IMR-90 (cell line): ENCODE measurements at regions not wholly inside any gene's neighbourhood (a gene's known extent, or its start where the extent isn't known, plus 50 kb on each side); places are given as distances from the start of the nearest gene placed in this dataset.

Experiments
- ATAC-seq: fragments of 200-7000 bp; cut with Tn5 transposase; 2 replicates; pipeline ENCODE4 v1.9.1; 2020; ENCODE audit warnings: low read depth, mild to moderate bottlenecking, moderate library complexity
- BruUV-seq: library from RNA; stranded (reverse); fragments of 400-500 nt; replicated peaks from 2 replicates; lab custom pipeline; 2021; lab: Mats Ljungman, UMichigan
- CTCF ChIA-PET: fragments of 300-600 bp; formaldehyde crosslinking; extraction: SDS; loops from one replicate; lab custom pipeline; 2021; ENCODE audit warnings: antibody characterized with exemption; lab: Yijun Ruan, JAX
- POLR2A ChIA-PET: fragments of 300-600 bp; sonication (Branson Sonifier 250); formaldehyde crosslinking; loops from one replicate; lab custom pipeline; 2022; ENCODE audit warnings: antibody characterized with exemption; ENCODE audit not compliant: unreplicated experiment; lab: Charles Lee
- DNase-seq: peaks from one replicate; pipeline ENCODE4 v3.0.0; 2013
- H2AFZ ChIP-seq: replicated peaks from 2 replicates; pipeline ENCODE3; 2013; ENCODE audit warnings: low read length, mild to moderate bottlenecking; ENCODE audit not compliant: poor library complexity
- H2AK5ac ChIP-seq: 2 replicates; pipeline ENCODE4 v1.6.1; 2013; ENCODE audit warnings: low read depth, low read length, inconsistent platforms
- H2AK9ac ChIP-seq: replicated peaks from 2 replicates; pipeline ENCODE3; 2013; ENCODE audit warnings: mild to moderate bottlenecking, low read depth, low read length, moderate library complexity; ENCODE audit not compliant: poor library complexity
- H2BK120ac ChIP-seq: 2 replicates; pipeline ENCODE4 v1.6.1; 2013; ENCODE audit warnings: low read depth, low read length, inconsistent platforms
- H2BK15ac ChIP-seq: 3 replicates; pipeline ENCODE4 v1.6.1; 2013; ENCODE audit warnings: low read depth, low read length, inconsistent platforms
- H2BK20ac ChIP-seq: 2 replicates; pipeline ENCODE4 v1.6.1; 2013; ENCODE audit warnings: low read depth, mild to moderate bottlenecking, inconsistent platforms, low read length, moderate library complexity
- H2BK5ac ChIP-seq: 2 replicates; pipeline ENCODE4 v1.6.1; 2013; ENCODE audit warnings: mild to moderate bottlenecking, low read depth, low read length, inconsistent platforms; ENCODE audit not compliant: poor library complexity, severe bottlenecking
- H3K14ac ChIP-seq: replicated peaks from 2 replicates; pipeline ENCODE4 v1.6.1; 2013; ENCODE audit warnings: low read depth, low read length, inconsistent platforms
- H3K18ac ChIP-seq: 2 replicates; pipeline ENCODE4 v1.6.1; 2013; ENCODE audit warnings: low read depth, low read length, control low read depth
- H3K23ac ChIP-seq: 2 replicates; pipeline ENCODE4 v1.6.1; 2013; ENCODE audit warnings: low read depth, low read length, inconsistent platforms
- H3K27ac ChIP-seq: 2 replicates; pipeline ENCODE4 v1.5.1; 2013; ENCODE audit warnings: mild to moderate bottlenecking, control low read depth, low read length; ENCODE audit not compliant: insufficient read depth
- H3K27me3 ChIP-seq: 2 replicates; pipeline ENCODE4 v1.6.1; 2013; ENCODE audit warnings: low read length; ENCODE audit not compliant: control insufficient read depth, insufficient read depth
- H3K36me3 ChIP-seq: 2 replicates; pipeline ENCODE4 v1.6.1; 2013; ENCODE audit warnings: low read length, mixed read lengths; ENCODE audit not compliant: control insufficient read depth, insufficient read depth
- H3K4ac ChIP-seq: 2 replicates; pipeline ENCODE4 v1.6.1; 2013; ENCODE audit warnings: low read depth, low read length, inconsistent platforms
- H3K4me1 ChIP-seq: 2 replicates; pipeline ENCODE4 v1.6.1; 2013; ENCODE audit warnings: low read length, mixed read lengths; ENCODE audit not compliant: control insufficient read depth, insufficient read depth
- H3K4me2 ChIP-seq: 2 replicates; pipeline ENCODE4 v1.6.1; 2013; ENCODE audit warnings: low read depth, mild to moderate bottlenecking, control low read depth, low read length, moderate library complexity
- H3K4me3 ChIP-seq: 2 replicates; pipeline ENCODE4 v1.5.1; 2013; ENCODE audit warnings: low read depth, mild to moderate bottlenecking, control low read depth, low read length, moderate library complexity; ENCODE audit not compliant: insufficient read depth
- H3K56ac ChIP-seq: 2 replicates; pipeline ENCODE4 v1.6.1; 2013; ENCODE audit warnings: low read length, inconsistent platforms; ENCODE audit not compliant: insufficient read depth; ENCODE audit errors: extremely low read depth
- H3K79me1 ChIP-seq, 2 experiments: 2 replicates each; pipeline ENCODE4 v1.6.1; 2013; ENCODE audit warnings: low read length in 2 of 2, inconsistent platforms in 1 of 2, low read depth in 1 of 2
- H3K9ac ChIP-seq: 2 replicates; pipeline ENCODE4 v1.6.1; 2013; ENCODE audit warnings: low read depth, low read length, control low read depth
- H3K9me1 ChIP-seq: 2 replicates; pipeline ENCODE4 v1.6.1; 2013; ENCODE audit warnings: low read length, inconsistent platforms; ENCODE audit not compliant: insufficient read depth
- H3K9me3 ChIP-seq: 2 replicates; pipeline ENCODE4 v1.6.1; 2013; ENCODE audit warnings: low read length; ENCODE audit not compliant: control insufficient read depth, insufficient read depth
- H4K20me1 ChIP-seq: 2 replicates; pipeline ENCODE4 v1.6.1; 2013; ENCODE audit warnings: low read length, inconsistent platforms; ENCODE audit not compliant: insufficient read depth
- H4K5ac ChIP-seq: 2 replicates; pipeline ENCODE4 v1.6.1; 2013; ENCODE audit warnings: mild to moderate bottlenecking, low read depth, low read length, control low read depth
- H4K8ac ChIP-seq, 2 experiments: 2 replicates each; pipeline ENCODE4 v1.6.1; 2013; ENCODE audit warnings: low read depth in 2 of 2, low read length in 2 of 2, control low read depth in 1 of 2, inconsistent platforms in 1 of 2
- H4K91ac ChIP-seq: 2 replicates; pipeline ENCODE4 v1.6.1; 2013; ENCODE audit warnings: low read depth, low read length, inconsistent platforms; ENCODE audit not compliant: insufficient read depth
- MAFK ChIP-seq: IDR thresholded peaks from 2 replicates; pipeline ENCODE4 v1.6.1; 2012; ENCODE audit warnings: low read depth, low read length, improper control_type of control experiment
- MAZ ChIP-seq: IDR thresholded peaks from 2 replicates; pipeline ENCODE4 v1.6.1; 2012; ENCODE audit warnings: low read depth, mild to moderate bottlenecking, low read length, improper control_type of control experiment, moderate library complexity, borderline replicate concordance
- MXI1 ChIP-seq: IDR thresholded peaks from 2 replicates; pipeline ENCODE4 v1.6.1; 2012; ENCODE audit warnings: low read depth, mild to moderate bottlenecking, low read length, moderate library complexity, borderline replicate concordance
- POLR2A ChIP-seq: IDR thresholded peaks from 2 replicates; pipeline ENCODE4 v1.6.1; 2012; ENCODE audit warnings: mild to moderate bottlenecking, low read depth, low read length
- RAD21 ChIP-seq: IDR thresholded peaks from 2 replicates; pipeline ENCODE4 v1.6.1; 2012; ENCODE audit warnings: low read length, improper control_type of control experiment
- RFX5 ChIP-seq: IDR thresholded peaks from 2 replicates; pipeline ENCODE4 v1.8.0; 2012; ENCODE audit warnings: low read depth, mild to moderate bottlenecking, low read length, moderate library complexity
- WGBS, 2 experiments: methylation state at CpG; one replicate each; pipeline versions ENCODE4 v1.1.5 to v1.1.7; 2013; ENCODE audit warnings: missing lambda C conversion rate in 2 of 2; ENCODE audit not compliant: insufficient read length in 1 of 2; ENCODE audit errors: extremely low coverage in 2 of 2; 5-methylcytosine and 5-hydroxymethylcytosine counted together
- dilution Hi-C: fragments of 300-500 bp; cut with HindIII; formaldehyde crosslinking; loops from one replicate; pipeline ENCODE4 v1.14.3; 2018; ENCODE audit warnings: low sequenced_read_pairs; ENCODE audit not compliant: unreplicated experiment
- in situ Hi-C: fragments of 300-500 bp; cut with MboI; formaldehyde crosslinking; loops from 3 replicates; pipeline ENCODE4 v1.14.3; 2019; ENCODE audit warnings: low sequenced_read_pairs, inconsistent platforms, mixed read lengths
- intact Hi-C: fragments of 100-400 bp; cut with micrococcal nuclease; formaldehyde crosslinking; loops from 2 replicates; pipeline ENCODE4 v1.10.0; 2022

DNA sequence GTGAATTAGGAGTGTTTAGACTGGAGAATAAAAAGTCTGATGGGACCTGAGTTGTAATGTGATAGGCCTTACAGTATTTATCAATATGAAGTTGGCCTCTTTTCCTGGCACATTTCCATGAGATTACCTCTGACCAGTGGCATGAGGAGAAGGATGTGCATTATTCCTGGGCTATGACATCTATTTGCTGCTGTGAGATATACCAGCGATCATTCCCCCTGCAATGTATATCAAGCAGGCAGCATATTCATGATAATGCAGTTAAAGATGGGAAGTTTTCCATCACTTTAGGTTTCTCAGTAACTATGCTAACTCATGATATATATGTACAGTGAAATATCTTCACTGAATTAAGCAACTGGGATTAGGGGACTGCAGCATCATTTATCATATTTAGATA lies 142.8 kb upstream of the MBL2 start:
- CTCF ChIA-PET = no interaction called here
- Histone ChIP-seq H2BK5ac (no peak overlapping the region), H3K27ac (no peak overlapping the region), H3K9ac (no peak overlapping the region), H3K18ac (no peak overlapping the region), H3K4me2 (no peak overlapping the region), H3K23ac (no peak overlapping the region), H2AK5ac (no peak overlapping the region), H4K5ac (no peak overlapping the region), H4K20me1 (no peaks in the 10 kb centered on the region), H3K4ac (no peak overlapping the region), H3K36me3 (no peaks in the 10 kb centered on the region), H3K9me3 (no peaks in the 10 kb centered on the region), H3K27me3 (no peaks in the 10 kb centered on the region; the same call in 1 of the 2 replicates), H3K9me1 (no peaks in the 10 kb centered on the region), H2BK120ac (no peak overlapping the region), H4K91ac (no peak overlapping the region), H3K79me1 (no peaks in the 10 kb centered on the region), H3K4me3 (no peak overlapping the region), H3K4me1 (no peaks in the 10 kb centered on the region), H2AFZ (no peak overlapping the region), H2AK9ac (no peak overlapping the region), H3K56ac (no peak overlapping the region), H3K14ac (no peak overlapping the region), H2BK15ac (no peak overlapping the region), H4K8ac (no peak overlapping the region), H2BK20ac (no peak overlapping the region)
- TF ChIP-seq RFX5 = no peak
- TF ChIP-seq MXI1 = no peak
- no peak for TF ChIP-seq MAFK
- TF ChIP-seq MAZ = no peak
- no peak for TF ChIP-seq POLR2A
- TF ChIP-seq RAD21 = no peak
- DNase-seq (no peak), ATAC-seq (no peak)
- dilution Hi-C loops (no loop called here), intact Hi-C loops (no loop called here), in situ Hi-C loops (no loop called here)
- POLR2A ChIA-PET = no interaction called here
- BruUV-seq = no TSS peak
- no CpG with 5 or more reads among the region's 1 CpG for WGBS, 2 experiments
